ENCODE measurements at regions not wholly inside any gene's neighbourhood (a gene's known extent, or its start where the extent isn't known, plus 50 kb on each side); places are given as distances from the start of the nearest gene placed in this dataset.

DNA sequence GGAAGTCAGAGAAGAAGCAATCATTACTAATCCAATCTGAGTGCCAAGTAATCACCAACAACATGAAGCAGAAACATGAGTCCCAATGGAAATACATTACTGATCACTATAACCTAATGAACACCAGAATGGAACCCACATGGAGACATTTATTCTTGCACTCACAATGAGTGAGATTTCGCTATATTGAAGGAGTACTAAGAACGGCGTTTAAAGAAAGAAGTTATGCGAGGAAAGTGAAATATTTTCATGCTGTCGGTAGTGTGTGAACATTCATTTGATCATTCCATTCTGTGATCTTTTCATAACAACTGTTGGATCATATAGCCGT, 181.1 kb downstream of the IRS1 start:
- Histone ChIP-seq H3K27ac (ENCODE audit: low read depth, low read length, poor library complexity, severe bottlenecking) (no peak overlapping the region), H4K20me1 (ENCODE audit: insufficient read depth, low read length) (no peaks in the 10 kb centered on the region), H3K9me2 (ENCODE audit: low read depth, low read length) (no peaks in the 10 kb centered on the region)

DNA sequence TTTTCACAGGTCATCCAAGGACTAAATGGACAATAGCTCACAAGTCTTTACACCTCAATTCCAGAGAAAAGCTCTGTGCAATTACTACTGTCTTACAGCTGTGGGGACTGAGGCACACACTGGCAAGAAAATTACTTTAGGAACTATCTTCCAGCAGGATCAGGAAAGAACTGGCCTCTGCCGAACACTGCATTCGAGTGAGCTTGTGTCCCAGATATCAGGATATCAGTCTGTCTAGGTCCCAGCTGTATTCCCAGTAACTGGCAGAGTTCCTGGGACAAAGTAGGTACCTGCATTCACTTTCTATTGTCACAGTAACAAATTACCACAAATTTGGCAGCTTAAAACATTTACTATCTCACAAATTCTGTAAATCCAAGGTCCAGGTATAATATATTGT, 183.7 kb downstream of the IRS1 start:
- Histone ChIP-seq H3K9me3 (ENCODE audit: low read length) (no peaks in the 10 kb centered on the region), H3K79me2 (ENCODE audit: insufficient read depth, low read length) (no peaks in the 10 kb centered on the region)

More for the DNA sequence above, 181.1 kb downstream of the IRS1 start:
- H3K4me1 ChIP-seq (ENCODE audit: insufficient read depth, low read length, severe bottlenecking), result no peaks in the 10 kb centered on the region
- H3F3A ChIP-seq (ENCODE audit: insufficient read depth, low read length), result no peaks in the 10 kb centered on the region
- H3K27me3 ChIP-seq (ENCODE audit: insufficient read depth, low read length), result no peaks in the 10 kb centered on the region
- no peak overlapping the region for H3K4me2 ChIP-seq (ENCODE audit: low read length)
- TF ChIP-seq, protein P1, sequence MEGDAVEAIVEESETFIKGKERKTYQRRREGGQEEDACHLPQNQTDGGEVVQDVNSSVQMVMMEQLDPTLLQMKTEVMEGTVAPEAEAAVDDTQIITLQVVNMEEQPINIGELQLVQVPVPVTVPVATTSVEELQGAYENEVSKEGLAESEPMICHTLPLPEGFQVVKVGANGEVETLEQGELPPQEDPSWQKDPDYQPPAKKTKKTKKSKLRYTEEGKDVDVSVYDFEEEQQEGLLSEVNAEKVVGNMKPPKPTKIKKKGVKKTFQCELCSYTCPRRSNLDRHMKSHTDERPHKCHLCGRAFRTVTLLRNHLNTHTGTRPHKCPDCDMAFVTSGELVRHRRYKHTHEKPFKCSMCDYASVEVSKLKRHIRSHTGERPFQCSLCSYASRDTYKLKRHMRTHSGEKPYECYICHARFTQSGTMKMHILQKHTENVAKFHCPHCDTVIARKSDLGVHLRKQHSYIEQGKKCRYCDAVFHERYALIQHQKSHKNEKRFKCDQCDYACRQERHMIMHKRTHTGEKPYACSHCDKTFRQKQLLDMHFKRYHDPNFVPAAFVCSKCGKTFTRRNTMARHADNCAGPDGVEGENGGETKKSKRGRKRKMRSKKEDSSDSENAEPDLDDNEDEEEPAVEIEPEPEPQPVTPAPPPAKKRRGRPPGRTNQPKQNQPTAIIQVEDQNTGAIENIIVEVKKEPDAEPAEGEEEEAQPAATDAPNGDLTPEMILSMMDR (IDR thresholded peaks at IDR 0.05; ENCODE audit: low read length), result no peak
- no peak for TF ChIP-seq EZH2 (IDR thresholded peaks at IDR 0.05; ENCODE audit: borderline replicate concordance, low read length)
- H3K4me3 ChIP-seq (ENCODE audit: low read depth, low read length, poor library complexity, severe bottlenecking), result no peak overlapping the region
- no peaks in the 10 kb centered on the region for H3K79me2 ChIP-seq (ENCODE audit: insufficient read depth, low read length)
- no peak overlapping the region for H3K9ac ChIP-seq (ENCODE audit: low read length)
- H3K36me3 ChIP-seq (ENCODE audit: insufficient read depth, low read length), result no peaks in the 10 kb centered on the region
- H2AFZ ChIP-seq (ENCODE audit: low read length), result no peak overlapping the region
- H3K9me3 ChIP-seq (ENCODE audit: low read length), result no peaks in the 10 kb centered on the region

DNA sequence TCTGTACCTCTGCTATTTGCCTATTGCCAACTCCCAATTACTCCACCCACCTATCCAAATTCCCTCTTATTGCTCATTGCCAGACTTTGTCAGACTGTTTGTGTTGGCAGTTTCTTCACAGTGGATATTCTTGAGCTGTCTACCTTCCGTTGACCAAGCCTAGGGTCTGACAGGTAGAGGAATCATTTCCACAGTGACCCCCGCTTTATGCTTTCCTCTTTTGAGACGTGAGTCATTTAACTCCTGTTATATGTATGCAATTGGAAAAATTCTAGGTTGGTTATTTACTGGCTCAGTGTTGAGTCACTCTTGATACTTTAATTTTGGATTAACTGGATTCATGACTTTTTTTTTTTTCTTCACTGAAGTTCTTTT, 187.7 kb downstream of the IRS1 start:
- Histone ChIP-seq H3F3A (ENCODE audit: insufficient read depth, low read length) (no peaks in the 10 kb centered on the region), H2AFZ (ENCODE audit: low read length) (no peak overlapping the region), H3K27ac (ENCODE audit: low read depth, low read length, poor library complexity, severe bottlenecking) (no peak overlapping the region), H3K9ac (ENCODE audit: low read length) (no peak overlapping the region), H3K4me3 (ENCODE audit: low read depth, low read length, poor library complexity, severe bottlenecking) (no peak overlapping the region), H3K27me3 (ENCODE audit: insufficient read depth, low read length) (no peaks in the 10 kb centered on the region), H3K79me2 (ENCODE audit: insufficient read depth, low read length) (no peaks in the 10 kb centered on the region), H3K9me3 (ENCODE audit: low read length) (no peaks in the 10 kb centered on the region), H3K36me3 (ENCODE audit: insufficient read depth, low read length) (no peaks in the 10 kb centered on the region), H3K4me1 (ENCODE audit: insufficient read depth, low read length, severe bottlenecking) (no peaks in the 10 kb centered on the region), H3K9me2 (ENCODE audit: low read depth, low read length) (no peaks in the 10 kb centered on the region), H3K4me2 (ENCODE audit: low read length) (no peak overlapping the region), H4K20me1 (ENCODE audit: insufficient read depth, low read length) (no peaks in the 10 kb centered on the region)
- TF ChIP-seq, protein P1 (IDR thresholded peaks at IDR 0.05; ENCODE audit: low read length), result no peak
- no peak for TF ChIP-seq EZH2 (IDR thresholded peaks at IDR 0.05; ENCODE audit: borderline replicate concordance, low read length)

More for the DNA sequence above, 183.7 kb downstream of the IRS1 start:
- H3K27ac ChIP-seq (ENCODE audit: low read depth, low read length, poor library complexity, severe bottlenecking), result no peak overlapping the region
- H3K4me3 ChIP-seq (ENCODE audit: low read depth, low read length, poor library complexity, severe bottlenecking), result no peak overlapping the region
- no peaks in the 10 kb centered on the region for H3K36me3 ChIP-seq (ENCODE audit: insufficient read depth, low read length)
- no peaks in the 10 kb centered on the region for H3K27me3 ChIP-seq (ENCODE audit: insufficient read depth, low read length)
- H2AFZ ChIP-seq (ENCODE audit: low read length), result no peak overlapping the region
- H3K4me1 ChIP-seq (ENCODE audit: insufficient read depth, low read length, severe bottlenecking), result no peaks in the 10 kb centered on the region
- no peak overlapping the region for H3K9ac ChIP-seq (ENCODE audit: low read length)
- H3F3A ChIP-seq (ENCODE audit: insufficient read depth, low read length), result no peaks in the 10 kb centered on the region
- H3K9me2 ChIP-seq (ENCODE audit: low read depth, low read length), result no peaks in the 10 kb centered on the region
- TF ChIP-seq EZH2 (IDR thresholded peaks at IDR 0.05; ENCODE audit: borderline replicate concordance, low read length), result no peak
- TF ChIP-seq, protein P1 (IDR thresholded peaks at IDR 0.05; ENCODE audit: low read length), result no peak
- no peaks in the 10 kb centered on the region for H4K20me1 ChIP-seq (ENCODE audit: insufficient read depth, low read length)
- H3K4me2 ChIP-seq (ENCODE audit: low read length), result no peak overlapping the region

Data from OCI-LY1 (cell line).